Endothelial cell of umbilical vein (primary cell): ENCODE measurements at regions not wholly inside any gene's neighbourhood (a gene's known extent, or its start where the extent isn't known, plus 50 kb on each side); places are given as distances from the start of the nearest gene placed in this dataset.

Source experiments
- BruUV-seq: library from RNA; stranded (reverse); fragments of 400-500 nt; replicated peaks from 2 replicates; lab custom pipeline; 2021; lab: Mats Ljungman, UMichigan
- CTCF ChIA-PET: fragments of 300-600, 350-600 bp; sonication (Branson Sonifier 250); formaldehyde crosslinking; loops from one replicate; lab custom pipeline; 2021; ENCODE audit warnings: antibody characterized with exemption, inconsistent platforms; lab: Charles Lee
- POLR2A ChIA-PET: fragments of 300-600, 350-600 bp; sonication (Branson Sonifier 250); formaldehyde crosslinking; loops from one replicate; lab custom pipeline; 2021; ENCODE audit warnings: antibody characterized with exemption, inconsistent platforms; lab: Charles Lee
- DNase-seq: peaks from one replicate; pipeline ENCODE4 v3.0.0-alpha.2; 2011; ENCODE audit warnings: low read depth, low spot score
- FAIRE-seq: peaks from 2 replicates; lab custom pipeline; 2011; peaks lifted over from hg19 to GRCh38; lab: Jason Lieb, UNC
- H2AFZ ChIP-seq: 2 replicates; pipeline ENCODE4 v1.6.0; 2012; ENCODE audit warnings: low read depth, low read length, control low read depth, inconsistent platforms
- H3K27ac ChIP-seq: 2 replicates; pipeline ENCODE4 v1.5.1; 2011; ENCODE audit warnings: low read depth, mild to moderate bottlenecking, control low read depth, low read length, moderate library complexity; ENCODE audit not compliant: insufficient read depth
- H3K27me3 ChIP-seq, 2 experiments: 2 replicates each; pipeline versions ENCODE4 v1.6.0 to v1.6.1; 2011; ENCODE audit warnings: low read length in 2 of 2, mixed read lengths in 1 of 2; ENCODE audit not compliant: control insufficient read depth in 2 of 2, insufficient read depth in 2 of 2
- H3K36me3 ChIP-seq, 2 experiments: 2 replicates in 1 of 2; 3 replicates in 1 of 2; pipeline ENCODE4 v1.5.1; 2011; ENCODE audit warnings: low read length in 2 of 2, mild to moderate bottlenecking in 1 of 2, moderate library complexity in 1 of 2; ENCODE audit not compliant: control insufficient read depth in 2 of 2, insufficient read depth in 2 of 2; ENCODE audit errors: extremely low read depth in 1 of 2
- H3K4me1 ChIP-seq: 3 replicates; pipeline ENCODE4 v1.5.1; 2011; ENCODE audit warnings: mild to moderate bottlenecking, low read length; ENCODE audit not compliant: control insufficient read depth, insufficient read depth; ENCODE audit errors: extremely low read depth
- H3K4me2 ChIP-seq: 2 replicates; pipeline ENCODE4 v1.6.1; 2011; ENCODE audit warnings: low read length, control low read depth, mixed read lengths; ENCODE audit not compliant: insufficient read depth
- H3K4me3 ChIP-seq, 3 experiments: fragments of 200-600 bp in 1 of 3; sonication (generic), shearing (Covaris generic) in 1 of 3; replicated peaks in 1 of 3; 2 replicates each; pipeline ENCODE4 v1.5.1; 2011 to 2016; ENCODE audit warnings: control low read depth in 3 of 3, low read length in 3 of 3, mild to moderate bottlenecking in 2 of 3, inconsistent platforms in 1 of 3, low read depth in 1 of 3, moderate library complexity in 1 of 3; ENCODE audit not compliant: insufficient read depth in 1 of 3
- H3K79me2 ChIP-seq: 2 replicates; pipeline ENCODE4 v1.6.0; 2012; ENCODE audit warnings: low read length, inconsistent platforms; ENCODE audit not compliant: control insufficient read depth, insufficient read depth
- H3K9ac ChIP-seq: replicated peaks from 2 replicates; pipeline ENCODE3; 2011; ENCODE audit warnings: low read length, control low read depth; ENCODE audit not compliant: insufficient read depth; ENCODE audit errors: extremely low read depth
- H3K9me1 ChIP-seq: replicated peaks from 3 replicates; pipeline ENCODE4 v1.6.0; 2011; ENCODE audit warnings: mild to moderate bottlenecking, low read length; ENCODE audit not compliant: control insufficient read depth, insufficient read depth; ENCODE audit errors: extremely low read depth
- H3K9me3 ChIP-seq: replicated peaks from 2 replicates; pipeline ENCODE4 v1.5.1; 2012; ENCODE audit warnings: low read length, inconsistent platforms; ENCODE audit not compliant: control insufficient read depth, insufficient read depth
- H4K20me1 ChIP-seq: replicated peaks from 2 replicates; pipeline ENCODE3; 2011; ENCODE audit warnings: mild to moderate bottlenecking, low read length; ENCODE audit not compliant: control insufficient read depth, insufficient read depth; ENCODE audit errors: extremely low read depth
- CTCF ChIP-seq, 2 donors: IDR thresholded peaks; 1 replicate in 1 of 2; 2 replicates in 1 of 2; pipeline ENCODE4 v1.5.1; 2011; ENCODE audit warnings: low read length in 2 of 2, mild to moderate bottlenecking in 2 of 2, moderate library complexity in 2 of 2, control low read depth in 1 of 2, inconsistent platforms in 1 of 2, low read depth in 1 of 2; ENCODE audit not compliant: insufficient read depth in 1 of 2; ENCODE audit errors: extremely low read depth in 1 of 2
- EZH2 ChIP-seq: IDR thresholded peaks from 2 replicates; pipeline ENCODE4 v1.6.1; 2012; ENCODE audit warnings: borderline replicate concordance, low read depth, mild to moderate bottlenecking, moderate library complexity, low read length, inconsistent platforms; ENCODE audit not compliant: severe bottlenecking
- FOS ChIP-seq: IDR thresholded peaks from 2 replicates; pipeline ENCODE4 v1.6.1; 2011; ENCODE audit warnings: mild to moderate bottlenecking, low read length, moderate library complexity, borderline replicate concordance; ENCODE audit not compliant: insufficient read depth
- GATA2 ChIP-seq: IDR thresholded peaks from 2 replicates; pipeline ENCODE4 v1.7.0; 2011; ENCODE audit warnings: low read depth, mild to moderate bottlenecking, moderate library complexity, mixed read lengths, low read length; ENCODE audit not compliant: insufficient read length, insufficient read depth
- JUN ChIP-seq: IDR thresholded peaks from 2 replicates; pipeline ENCODE4 v1.6.1; 2011; ENCODE audit warnings: borderline replicate concordance, low read depth; ENCODE audit not compliant: insufficient read length, insufficient read depth
- MAX ChIP-seq: IDR thresholded peaks from 2 replicates; pipeline ENCODE4 v1.6.1; 2011; ENCODE audit not compliant: insufficient read depth, insufficient read length
- MYC ChIP-seq: IDR thresholded peaks from one replicate; pipeline ENCODE4 v1.6.1; 2011; ENCODE audit warnings: mild to moderate bottlenecking, low read depth, low read length
- POLR2A ChIP-seq: IDR thresholded peaks from 2 replicates; pipeline ENCODE4 v1.6.1; 2012; ENCODE audit warnings: low read depth, mild to moderate bottlenecking, control low read depth, low read length
- POLR2AphosphoS5 ChIP-seq: IDR thresholded peaks from 2 replicates; pipeline ENCODE4 v1.6.1; 2012; ENCODE audit warnings: low read depth, mild to moderate bottlenecking, control low read depth, low read length, moderate library complexity; ENCODE audit not compliant: insufficient read depth
- dilution Hi-C: fragments of 300-500 bp; cut with MboI; formaldehyde crosslinking; loops from one replicate; pipeline ENCODE4 v1.15.0; 2019; ENCODE audit warnings: low sequenced_read_pairs; ENCODE audit not compliant: extremely low pct_ligation_motif_present
- intact Hi-C: fragments of 100-400 bp; cut with micrococcal nuclease; formaldehyde crosslinking; loops from one replicate; pipeline ENCODE4 v1.10.0; 2022

GRCh38 chr3:165696496-165696895 is 140.7 kb downstream of the BCHE start:
- Histone ChIP-seq H4K20me1 (no peaks in the 10 kb centered on the region), H3K9ac (no peak overlapping the region), H3K27me3 (no peaks in the 10 kb centered on the region), H3K79me2 (no peaks in the 10 kb centered on the region), H3K4me2 (no peak overlapping the region), H3K4me3 (no peak overlapping the region), H3K4me1 (no peaks in the 10 kb centered on the region), H3K27ac (no peak overlapping the region), H3K9me1 (no peaks in the 10 kb centered on the region), H3K9me3 (no peaks in the 10 kb centered on the region), H2AFZ (no peak overlapping the region), H3K36me3 (no peaks in the 10 kb centered on the region)
- POLR2A ChIA-PET = no interaction called here
- intact Hi-C loops (no loop called here), dilution Hi-C loops (no loop called here)
- CTCF ChIA-PET = no interaction called here
- TF ChIP-seq POLR2A (no peak), EZH2 (no peak), JUN (no peak), CTCF (IDR thresholded peaks at IDR 0.05; ENCODE audit: extremely low read depth in 1 of 2, insufficient read depth in 1 of 2, low read depth in 1 of 2, low read length in 2 of 2) (no peak), GATA2 (no peak), FOS (no peak), MYC (no peak), POLR2AphosphoS5 (no peak), MAX (no peak)
- no peak for DNase-seq
- no peak for FAIRE-seq
- BruUV-seq = no TSS peak
